ENCODE measurements at regions not wholly inside any gene's neighbourhood (a gene's known extent, or its start where the extent isn't known, plus 50 kb on each side); places are given as distances from the start of the nearest gene placed in this dataset.

DNA sequence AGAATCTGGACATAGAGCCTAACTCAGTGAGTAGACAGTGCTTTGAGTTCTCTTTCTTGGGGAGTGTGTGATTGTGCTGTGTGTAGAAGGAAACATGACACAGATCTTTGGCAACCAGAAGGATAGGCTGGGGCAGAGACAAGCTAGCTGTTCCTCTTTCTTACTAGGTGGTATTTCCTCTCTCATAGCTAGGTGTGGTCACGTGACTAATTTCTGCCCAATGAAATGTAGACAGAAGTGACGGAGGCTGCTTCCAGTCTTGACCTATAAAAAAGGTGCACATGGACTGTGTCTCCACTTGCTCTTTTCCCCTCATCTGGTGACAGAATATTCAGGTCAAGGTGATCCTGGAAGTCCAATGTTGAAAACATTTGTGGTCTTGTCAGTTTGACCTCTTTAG is 92.5 kb upstream of the NFIB start:
- H3K4me3 ChIP-seq (replicated peaks; ENCODE audit: insufficient read depth, low read length) = no peak overlapping the region
- TF ChIP-seq SPI1 (IDR thresholded peaks at IDR 0.05; ENCODE audit: borderline replicate concordance, low read depth) = no peak
- TF ChIP-seq, protein P1, sequence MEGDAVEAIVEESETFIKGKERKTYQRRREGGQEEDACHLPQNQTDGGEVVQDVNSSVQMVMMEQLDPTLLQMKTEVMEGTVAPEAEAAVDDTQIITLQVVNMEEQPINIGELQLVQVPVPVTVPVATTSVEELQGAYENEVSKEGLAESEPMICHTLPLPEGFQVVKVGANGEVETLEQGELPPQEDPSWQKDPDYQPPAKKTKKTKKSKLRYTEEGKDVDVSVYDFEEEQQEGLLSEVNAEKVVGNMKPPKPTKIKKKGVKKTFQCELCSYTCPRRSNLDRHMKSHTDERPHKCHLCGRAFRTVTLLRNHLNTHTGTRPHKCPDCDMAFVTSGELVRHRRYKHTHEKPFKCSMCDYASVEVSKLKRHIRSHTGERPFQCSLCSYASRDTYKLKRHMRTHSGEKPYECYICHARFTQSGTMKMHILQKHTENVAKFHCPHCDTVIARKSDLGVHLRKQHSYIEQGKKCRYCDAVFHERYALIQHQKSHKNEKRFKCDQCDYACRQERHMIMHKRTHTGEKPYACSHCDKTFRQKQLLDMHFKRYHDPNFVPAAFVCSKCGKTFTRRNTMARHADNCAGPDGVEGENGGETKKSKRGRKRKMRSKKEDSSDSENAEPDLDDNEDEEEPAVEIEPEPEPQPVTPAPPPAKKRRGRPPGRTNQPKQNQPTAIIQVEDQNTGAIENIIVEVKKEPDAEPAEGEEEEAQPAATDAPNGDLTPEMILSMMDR (IDR thresholded peaks at IDR 0.05; ENCODE audit: insufficient read depth, low read length) = no peak
- no peak for TF ChIP-seq POLR2AphosphoS5 (IDR thresholded peaks at IDR 0.05; ENCODE audit: low read depth)
- TF ChIP-seq, protein P2, sequence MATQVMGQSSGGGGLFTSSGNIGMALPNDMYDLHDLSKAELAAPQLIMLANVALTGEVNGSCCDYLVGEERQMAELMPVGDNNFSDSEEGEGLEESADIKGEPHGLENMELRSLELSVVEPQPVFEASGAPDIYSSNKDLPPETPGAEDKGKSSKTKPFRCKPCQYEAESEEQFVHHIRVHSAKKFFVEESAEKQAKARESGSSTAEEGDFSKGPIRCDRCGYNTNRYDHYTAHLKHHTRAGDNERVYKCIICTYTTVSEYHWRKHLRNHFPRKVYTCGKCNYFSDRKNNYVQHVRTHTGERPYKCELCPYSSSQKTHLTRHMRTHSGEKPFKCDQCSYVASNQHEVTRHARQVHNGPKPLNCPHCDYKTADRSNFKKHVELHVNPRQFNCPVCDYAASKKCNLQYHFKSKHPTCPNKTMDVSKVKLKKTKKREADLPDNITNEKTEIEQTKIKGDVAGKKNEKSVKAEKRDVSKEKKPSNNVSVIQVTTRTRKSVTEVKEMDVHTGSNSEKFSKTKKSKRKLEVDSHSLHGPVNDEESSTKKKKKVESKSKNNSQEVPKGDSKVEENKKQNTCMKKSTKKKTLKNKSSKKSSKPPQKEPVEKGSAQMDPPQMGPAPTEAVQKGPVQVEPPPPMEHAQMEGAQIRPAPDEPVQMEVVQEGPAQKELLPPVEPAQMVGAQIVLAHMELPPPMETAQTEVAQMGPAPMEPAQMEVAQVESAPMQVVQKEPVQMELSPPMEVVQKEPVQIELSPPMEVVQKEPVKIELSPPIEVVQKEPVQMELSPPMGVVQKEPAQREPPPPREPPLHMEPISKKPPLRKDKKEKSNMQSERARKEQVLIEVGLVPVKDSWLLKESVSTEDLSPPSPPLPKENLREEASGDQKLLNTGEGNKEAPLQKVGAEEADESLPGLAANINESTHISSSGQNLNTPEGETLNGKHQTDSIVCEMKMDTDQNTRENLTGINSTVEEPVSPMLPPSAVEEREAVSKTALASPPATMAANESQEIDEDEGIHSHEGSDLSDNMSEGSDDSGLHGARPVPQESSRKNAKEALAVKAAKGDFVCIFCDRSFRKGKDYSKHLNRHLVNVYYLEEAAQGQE (IDR thresholded peaks at IDR 0.05; ENCODE audit: insufficient replicate concordance, low read depth) = no peak
- TF ChIP-seq GABPA (IDR thresholded peaks at IDR 0.05; ENCODE audit: low read depth) = no peak
- no peak overlapping the region for H3K27ac ChIP-seq (replicated peaks)
- H3K27me3 ChIP-seq (ENCODE audit: insufficient read depth, poor library complexity, severe bottlenecking) = no peaks in the 10 kb centered on the region
- no peak for DNase-seq (ENCODE audit: low read depth in 1 of 2, low spot score in 1 of 2)

DNA sequence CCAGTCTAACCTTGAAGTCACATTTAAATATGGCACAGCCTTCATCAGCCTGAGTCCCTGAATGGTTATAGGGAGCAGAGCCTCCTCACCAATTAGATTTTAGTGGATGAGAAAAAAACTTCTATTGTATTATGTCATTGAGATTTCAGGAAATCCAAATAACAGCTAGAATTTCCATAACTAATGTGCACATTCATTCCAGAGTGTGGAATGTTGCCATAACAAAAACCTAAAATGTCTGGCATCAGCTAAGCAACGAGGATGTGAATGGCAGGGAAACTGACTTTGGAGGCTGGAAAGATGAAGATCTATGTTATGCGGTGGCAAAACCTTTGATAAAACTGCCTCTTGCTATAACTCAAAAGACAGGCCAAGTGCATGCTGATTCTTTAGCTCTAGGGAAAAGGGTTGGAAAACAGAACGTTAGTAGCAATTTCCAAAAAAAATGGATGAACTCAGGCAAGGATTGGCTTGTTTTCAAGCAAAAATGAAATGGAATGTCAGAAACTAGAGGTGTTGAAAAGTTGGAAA is 91.3 kb upstream of the NFIB start:
- no peaks in the 10 kb centered on the region for H3K27me3 ChIP-seq (ENCODE audit: insufficient read depth, poor library complexity, severe bottlenecking)
- no peak overlapping the region for H3K4me3 ChIP-seq (replicated peaks; ENCODE audit: insufficient read depth, low read length)
- no peak for DNase-seq (ENCODE audit: low read depth in 1 of 2, low spot score in 1 of 2)
- no peak overlapping the region for H3K27ac ChIP-seq (replicated peaks)
- no peak for TF ChIP-seq SPI1 (IDR thresholded peaks at IDR 0.05; ENCODE audit: borderline replicate concordance, low read depth)
- TF ChIP-seq, protein P1 (IDR thresholded peaks at IDR 0.05; ENCODE audit: insufficient read depth, low read length) = no peak
- no peak for TF ChIP-seq POLR2AphosphoS5 (IDR thresholded peaks at IDR 0.05; ENCODE audit: low read depth)
- TF ChIP-seq, protein P2 (IDR thresholded peaks at IDR 0.05; ENCODE audit: insufficient replicate concordance, low read depth) = no peak
- TF ChIP-seq GABPA (IDR thresholded peaks at IDR 0.05; ENCODE audit: low read depth) = no peak

DNA sequence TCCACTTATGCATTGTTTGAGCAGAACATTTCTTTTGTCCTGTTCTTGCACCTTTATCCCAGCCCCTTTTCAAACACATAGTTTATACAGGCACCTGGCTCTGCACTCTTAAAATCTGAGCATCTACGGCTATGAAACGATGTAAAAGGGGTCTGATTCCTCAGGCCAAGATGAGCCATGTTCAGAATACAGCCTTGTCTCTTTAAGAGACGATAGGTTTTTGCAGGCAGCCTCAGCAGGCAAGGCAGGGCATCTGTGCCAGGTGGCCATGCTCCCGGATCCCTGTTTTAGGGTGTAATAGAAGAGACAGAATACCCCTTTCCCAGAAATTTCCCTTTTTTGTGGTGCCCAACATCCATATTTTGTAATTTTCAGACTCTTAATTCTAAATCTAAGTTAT is 89.1 kb upstream of the NFIB start:
- no peaks in the 10 kb centered on the region for H3K27me3 ChIP-seq (ENCODE audit: insufficient read depth, poor library complexity, severe bottlenecking)

More for the DNA sequence above, 89.1 kb upstream of the NFIB start:
- no peak for DNase-seq (ENCODE audit: low read depth in 1 of 2, low spot score in 1 of 2)
- TF ChIP-seq, protein P1 (IDR thresholded peaks at IDR 0.05; ENCODE audit: insufficient read depth, low read length) = no peak
- TF ChIP-seq POLR2AphosphoS5 (IDR thresholded peaks at IDR 0.05; ENCODE audit: low read depth) (no peak), GABPA (IDR thresholded peaks at IDR 0.05; ENCODE audit: low read depth) (no peak), SPI1 (IDR thresholded peaks at IDR 0.05; ENCODE audit: borderline replicate concordance, low read depth) (no peak)
- TF ChIP-seq, protein P2 (IDR thresholded peaks at IDR 0.05; ENCODE audit: insufficient replicate concordance, low read depth) = no peak
- no peak overlapping the region for H3K27ac ChIP-seq (replicated peaks)
- no peak overlapping the region for H3K4me3 ChIP-seq (replicated peaks; ENCODE audit: insufficient read depth, low read length)

All from HL-60 (cell line).